Activated T-helper 1 cell treated with anti-CD3 and anti-CD28 coated beads, Interleukin-12 subunit alpha, Interleukin-12 subunit beta, Interleukin-2, Interleukin-4 antibody, amounts not matched to agents 30 ng/mL and 10 ng/mL and 1 ng/mL, durations not matched to agents 14 hours and 24 hours and 36 hours (primary cell): ENCODE measurements at regions not wholly inside any gene's neighbourhood (a gene's known extent, or its start where the extent isn't known, plus 50 kb on each side); places are given as distances from the start of the nearest gene placed in this dataset.

Source experiments
- DNase-seq: peaks from one replicate; pipeline ENCODE4 v3.0.0; 2021; ENCODE audit warnings: low spot score
- H3K27ac Mint-ChIP-seq: one replicate; pipeline ENCODE4 v1.8.0; 2021; ENCODE audit warnings: mild to moderate bottlenecking, mixed read lengths
- H3K27me3 Mint-ChIP-seq: one replicate; pipeline ENCODE4 v1.8.0; 2022; ENCODE audit warnings: mild to moderate bottlenecking, moderate library complexity, mixed read lengths; ENCODE audit not compliant: insufficient read depth
- H3K36me3 Mint-ChIP-seq: one replicate; pipeline ENCODE4 v1.8.0; 2021; ENCODE audit warnings: low read depth, mixed read lengths
- H3K4me1 Mint-ChIP-seq: one replicate; pipeline ENCODE4 v1.8.0; 2021; ENCODE audit warnings: low read depth, mixed read lengths
- H3K4me3 Mint-ChIP-seq: one replicate; pipeline ENCODE4 v1.8.0; 2021; ENCODE audit warnings: mild to moderate bottlenecking, moderate library complexity, mixed read lengths
- H3K9me3 Mint-ChIP-seq: one replicate; pipeline ENCODE4 v1.8.0; 2021; ENCODE audit warnings: mixed read lengths
- intact Hi-C: fragments of 100-400 bp; cut with micrococcal nuclease; formaldehyde crosslinking; loops from one replicate; pipeline ENCODE4 v1.15.1; 2024

GRCh38 chr10:3418926-3419325 lies 246.3 kb upstream of the PITRM1 start:
- Mint-ChIP-seq H3K27ac (no peak overlapping the region), H3K4me1 (peaks cover 40% of the 10 kb centered on the region), H3K36me3 (no peaks in the 10 kb centered on the region), H3K27me3 (peaks cover 12% of the 10 kb centered on the region), H3K9me3 (no peaks in the 10 kb centered on the region), H3K4me3 (no peak overlapping the region)
- DNase-seq = no peak
- intact Hi-C loops = no loop called here

DNA sequence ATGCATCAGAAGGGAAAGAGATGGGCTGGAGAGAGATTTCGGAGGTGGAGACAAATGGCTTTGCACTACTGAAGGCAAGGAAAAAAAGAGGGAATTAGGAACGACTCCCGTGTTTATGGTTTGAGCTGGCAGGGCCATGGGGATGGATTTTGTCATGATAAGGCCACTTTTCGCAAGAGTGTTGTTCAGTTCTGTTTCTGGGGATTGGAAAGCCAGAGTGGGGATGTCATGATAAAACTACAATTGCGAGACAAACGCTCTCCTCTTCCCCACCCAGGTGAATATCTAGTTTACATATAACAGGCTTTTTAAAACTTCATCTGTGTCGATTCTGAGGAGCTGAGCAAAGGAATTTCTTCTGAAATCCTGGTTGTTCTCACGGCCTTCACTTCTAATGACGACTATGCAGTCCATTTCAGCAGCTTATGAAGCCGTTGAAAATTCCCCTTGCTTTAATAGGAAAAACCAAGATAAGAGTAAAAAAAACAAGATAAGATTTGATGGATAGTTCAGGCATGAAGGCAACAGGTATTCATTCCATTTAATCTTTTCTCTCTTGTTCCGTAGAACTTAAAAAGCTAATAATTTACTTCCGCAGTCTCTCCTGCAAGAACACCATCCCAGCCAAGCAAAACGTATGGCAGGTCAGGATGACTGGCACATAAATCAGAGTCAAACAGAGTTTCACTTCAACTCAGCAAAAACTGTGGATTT lies 245.6 kb upstream of the PITRM1 start:
- Mint-ChIP-seq H3K4me1 (peaks cover 38% of the 10 kb centered on the region), H3K9me3 (no peaks in the 10 kb centered on the region), H3K27me3 (peaks cover 15% of the 10 kb centered on the region), H3K4me3 (no peak overlapping the region), H3K36me3 (no peaks in the 10 kb centered on the region), H3K27ac (no peak overlapping the region)
- intact Hi-C loops = no loop called here
- DNase-seq = no peak

DNA sequence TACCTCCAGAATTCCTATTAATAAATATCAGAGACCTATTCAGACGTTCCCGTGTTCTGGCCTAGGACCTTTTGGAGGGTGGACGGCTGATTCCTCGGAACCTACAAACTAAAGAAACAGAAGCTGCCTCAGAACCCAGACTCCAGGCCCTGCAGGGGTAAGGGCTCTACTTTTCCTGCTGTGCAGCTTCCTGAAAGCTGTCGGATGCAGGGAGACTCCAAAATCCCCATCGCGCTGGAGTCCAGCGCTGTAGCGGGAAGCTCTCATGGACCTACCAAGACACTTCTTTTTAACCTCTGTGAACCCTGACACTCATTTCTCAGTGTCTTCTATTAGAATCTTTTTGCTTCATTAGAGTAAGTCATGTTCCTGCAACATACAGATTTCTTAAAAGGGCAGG lies 244.5 kb upstream of the PITRM1 start:
- DNase-seq = no peak
- no peaks in the 10 kb centered on the region for H3K36me3 Mint-ChIP-seq
- no peaks in the 10 kb centered on the region for H3K9me3 Mint-ChIP-seq
- intact Hi-C loops = no loop called here
- H3K27ac Mint-ChIP-seq = no peak overlapping the region
- H3K4me1 Mint-ChIP-seq = peaks cover 30% of the 10 kb centered on the region
- no peak overlapping the region for H3K4me3 Mint-ChIP-seq
- H3K27me3 Mint-ChIP-seq = peaks cover 19% of the 10 kb centered on the region

GRCh38 chr10:3415878-3416605 lies 243.5 kb upstream of the PITRM1 start:
- Mint-ChIP-seq H3K4me1 (peaks cover 19% of the 10 kb centered on the region), H3K27ac (no peak overlapping the region), H3K27me3 (peaks cover 19% of the 10 kb centered on the region), H3K4me3 (no peak overlapping the region), H3K9me3 (peaks cover 2% of the 10 kb centered on the region), H3K36me3 (no peaks in the 10 kb centered on the region)
- intact Hi-C loops = no loop called here
- DNase-seq = no peak

GRCh38 chr10:3415038-3415736 lies 242.6 kb upstream of the PITRM1 start:
- H3K36me3 Mint-ChIP-seq = no peaks in the 10 kb centered on the region
- no peak overlapping the region for H3K27ac Mint-ChIP-seq
- peaks cover 19% of the 10 kb centered on the region for H3K27me3 Mint-ChIP-seq
- H3K9me3 Mint-ChIP-seq = peaks cover 6% of the 10 kb centered on the region
- H3K4me1 Mint-ChIP-seq = peaks cover 11% of the 10 kb centered on the region
- no peak for DNase-seq
- intact Hi-C loops = no loop called here
- H3K4me3 Mint-ChIP-seq = no peak overlapping the region

DNA sequence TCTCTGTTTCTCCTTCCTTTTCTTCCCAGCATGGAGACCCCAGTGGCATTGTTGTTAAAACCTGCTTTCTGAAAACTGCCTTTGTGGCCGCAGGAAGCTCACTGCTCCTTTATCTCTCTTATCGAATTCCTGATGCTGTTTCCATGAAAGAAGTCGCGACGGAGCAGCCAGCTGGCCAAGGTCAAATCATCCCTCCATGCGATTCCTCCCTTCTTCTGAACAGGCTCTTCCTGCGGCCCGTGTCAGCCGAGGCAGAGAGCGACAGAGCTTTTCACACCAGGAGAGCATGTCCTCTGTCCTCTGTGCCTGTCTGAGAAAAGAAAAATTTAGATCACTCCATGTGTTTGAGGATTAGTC lies 242.1 kb upstream of the PITRM1 start:
- DNase-seq = no peak
- H3K4me3 Mint-ChIP-seq = no peak overlapping the region
- H3K27me3 Mint-ChIP-seq = peaks cover 19% of the 10 kb centered on the region
- H3K27ac Mint-ChIP-seq = no peak overlapping the region
- H3K4me1 Mint-ChIP-seq = peaks cover 5% of the 10 kb centered on the region
- intact Hi-C loops = no loop called here
- H3K9me3 Mint-ChIP-seq = peaks cover 6% of the 10 kb centered on the region
- H3K36me3 Mint-ChIP-seq = no peaks in the 10 kb centered on the region

DNA sequence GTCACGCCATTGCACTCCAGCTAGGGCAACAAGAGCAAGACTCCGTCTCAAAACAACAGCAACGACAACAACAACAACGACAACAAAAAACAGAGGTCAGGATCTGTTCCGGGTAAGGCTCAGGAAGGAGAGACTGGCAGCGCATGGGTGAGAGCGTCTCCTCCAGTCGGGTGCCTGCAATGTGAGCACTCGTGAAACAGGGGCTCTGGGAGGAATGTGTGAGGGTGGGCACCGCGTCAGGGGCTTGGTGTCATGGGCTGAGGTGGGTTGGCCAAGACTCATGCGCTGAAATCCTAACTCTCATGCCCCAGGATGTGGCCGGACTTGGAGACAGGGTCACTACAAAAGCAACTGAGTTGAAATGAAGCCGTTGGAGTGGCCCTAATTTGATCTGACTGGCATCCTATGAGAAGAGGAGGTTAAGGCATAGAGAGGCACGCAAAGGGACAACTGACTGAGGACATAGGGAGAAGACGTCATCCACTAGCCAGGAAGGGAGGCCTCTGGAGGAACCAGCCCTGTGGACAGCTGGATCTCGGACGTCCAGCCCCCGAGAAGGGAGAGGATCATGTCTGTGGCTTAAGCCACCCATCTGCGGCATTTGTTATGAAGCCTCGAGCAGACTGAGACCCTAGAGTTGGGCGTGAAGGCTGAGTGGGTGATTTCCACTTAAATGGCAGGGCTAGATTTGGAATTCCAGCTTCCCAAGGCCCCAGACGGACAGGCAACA lies 241.5 kb upstream of the PITRM1 start:
- H3K27ac Mint-ChIP-seq = no peak overlapping the region
- no peak overlapping the region for H3K4me3 Mint-ChIP-seq
- intact Hi-C loops = no loop called here
- H3K36me3 Mint-ChIP-seq = no peaks in the 10 kb centered on the region
- peaks cover 6% of the 10 kb centered on the region for H3K9me3 Mint-ChIP-seq
- DNase-seq = no peak
- H3K27me3 Mint-ChIP-seq = peaks cover 19% of the 10 kb centered on the region
- no peaks in the 10 kb centered on the region for H3K4me1 Mint-ChIP-seq

DNA sequence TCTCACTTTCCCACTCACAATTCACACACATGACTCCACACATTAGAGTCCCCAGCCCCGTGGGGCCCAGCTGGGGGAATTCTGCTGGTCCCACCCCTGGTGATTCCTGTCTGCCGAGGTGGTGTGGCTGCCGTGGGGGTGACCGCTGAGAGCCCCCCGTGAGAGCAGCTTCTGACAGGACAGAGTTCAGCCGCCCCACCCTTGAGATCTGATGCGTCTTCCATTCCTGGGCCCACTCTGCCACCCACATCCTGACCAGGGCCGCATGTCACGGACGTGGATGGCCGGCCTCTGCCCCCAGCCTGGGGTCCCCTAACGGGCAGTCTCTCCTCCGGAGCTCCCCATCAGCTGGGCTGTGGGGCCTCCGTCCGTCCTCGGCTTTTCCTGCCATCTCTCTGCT lies 240.1 kb upstream of the PITRM1 start:
- no peak for DNase-seq
- H3K27me3 Mint-ChIP-seq = peaks cover 14% of the 10 kb centered on the region
- no peak overlapping the region for H3K27ac Mint-ChIP-seq
- intact Hi-C loops = no loop called here
- peaks cover 6% of the 10 kb centered on the region for H3K9me3 Mint-ChIP-seq
- H3K4me3 Mint-ChIP-seq = no peak overlapping the region
- H3K4me1 Mint-ChIP-seq = peaks cover 3% of the 10 kb centered on the region
- no peaks in the 10 kb centered on the region for H3K36me3 Mint-ChIP-seq

GRCh38 chr10:3412071-3412582 lies 239.5 kb upstream of the PITRM1 start:
- H3K27ac Mint-ChIP-seq = no peak overlapping the region
- H3K4me3 Mint-ChIP-seq = no peak overlapping the region
- peaks cover 6% of the 10 kb centered on the region for H3K9me3 Mint-ChIP-seq
- peaks cover 5% of the 10 kb centered on the region for H3K4me1 Mint-ChIP-seq
- intact Hi-C loops = no loop called here
- DNase-seq = no peak
- H3K27me3 Mint-ChIP-seq = peaks cover 14% of the 10 kb centered on the region
- no peaks in the 10 kb centered on the region for H3K36me3 Mint-ChIP-seq

DNA sequence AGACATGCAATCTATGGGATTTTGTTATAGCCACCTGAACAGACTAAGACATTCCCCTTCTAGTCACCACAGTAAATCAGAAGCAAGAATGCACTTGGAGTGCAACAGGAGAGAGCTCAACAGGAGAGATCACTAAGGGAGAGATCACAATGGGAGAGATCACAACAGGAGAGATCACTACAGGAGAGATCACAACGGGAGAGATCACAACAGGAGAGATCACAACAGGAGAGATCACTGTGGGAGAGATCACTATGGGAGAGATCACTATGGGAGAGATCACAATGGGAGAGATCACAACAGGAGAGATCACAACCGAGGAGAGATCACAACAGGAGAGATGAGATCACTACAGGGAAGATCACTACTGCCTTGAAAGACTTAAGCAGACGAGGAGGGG lies 238.5 kb upstream of the PITRM1 start:
- H3K27ac Mint-ChIP-seq = no peak overlapping the region
- H3K9me3 Mint-ChIP-seq = peaks cover 6% of the 10 kb centered on the region
- H3K27me3 Mint-ChIP-seq = peaks cover 11% of the 10 kb centered on the region
- H3K4me1 Mint-ChIP-seq = peaks cover 5% of the 10 kb centered on the region
- H3K36me3 Mint-ChIP-seq = no peaks in the 10 kb centered on the region
- no peak overlapping the region for H3K4me3 Mint-ChIP-seq
- intact Hi-C loops = no loop called here
- DNase-seq = no peak

DNA sequence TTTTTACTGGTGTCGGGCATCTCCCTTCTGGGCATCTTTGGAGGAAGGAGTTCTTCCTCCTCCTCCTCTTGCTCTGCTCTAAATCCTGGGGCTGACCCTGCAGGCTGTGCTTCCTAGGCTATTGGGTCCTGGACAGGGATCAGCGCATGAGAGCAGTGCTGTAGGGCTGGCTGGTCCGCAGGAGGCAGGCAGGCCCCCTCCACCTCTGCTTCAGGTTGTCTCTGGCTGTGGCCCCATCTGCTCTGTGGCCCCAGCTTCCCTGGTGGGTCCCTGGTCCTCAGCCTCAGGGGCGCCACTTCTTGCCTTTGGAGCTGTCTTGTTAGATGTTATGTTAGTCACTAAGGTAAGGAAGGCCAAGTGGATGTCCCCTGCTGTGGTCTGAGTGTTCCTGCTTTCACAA lies 237.3 kb upstream of the PITRM1 start:
- H3K27me3 Mint-ChIP-seq = peaks cover 10% of the 10 kb centered on the region
- intact Hi-C loops = no loop called here
- no peaks in the 10 kb centered on the region for H3K36me3 Mint-ChIP-seq
- H3K4me3 Mint-ChIP-seq = no peak overlapping the region
- peaks cover 6% of the 10 kb centered on the region for H3K9me3 Mint-ChIP-seq
- no peak for DNase-seq
- peaks cover 5% of the 10 kb centered on the region for H3K4me1 Mint-ChIP-seq
- H3K27ac Mint-ChIP-seq = no peak overlapping the region

GRCh38 chr10:3408603-3409365 lies 236.2 kb upstream of the PITRM1 start:
- Mint-ChIP-seq H3K36me3 (no peaks in the 10 kb centered on the region), H3K27ac (peak overlapping the region; percentile 24), H3K4me1 (peaks cover 5% of the 10 kb centered on the region), H3K4me3 (no peak overlapping the region), H3K27me3 (peaks cover 11% of the 10 kb centered on the region), H3K9me3 (peaks cover 6% of the 10 kb centered on the region)
- DNase-seq = no peak
- intact Hi-C loops = no loop called here
